Loucy (cell line): ENCODE measurements at regions not wholly inside any gene's neighbourhood (a gene's known extent, or its start where the extent isn't known, plus 50 kb on each side); places are given as distances from the start of the nearest gene placed in this dataset.

Experiments
- CTCF ChIP-seq: fragments of 200-600 bp; sonication (generic); conservative IDR thresholded peaks from 2 replicates; pipeline ENCODE4 v1.5.1; 2014; ENCODE audit warnings: mild to moderate bottlenecking, antibody characterized with exemption, low read length
- EZH2phosphoT487 ChIP-seq: fragments of 200-600 bp; IDR thresholded peaks from 2 replicates; pipeline ENCODE4 v1.6.1; 2018; ENCODE audit warnings: antibody characterized with exemption, mild to moderate bottlenecking, moderate library complexity, borderline replicate concordance

DNA sequence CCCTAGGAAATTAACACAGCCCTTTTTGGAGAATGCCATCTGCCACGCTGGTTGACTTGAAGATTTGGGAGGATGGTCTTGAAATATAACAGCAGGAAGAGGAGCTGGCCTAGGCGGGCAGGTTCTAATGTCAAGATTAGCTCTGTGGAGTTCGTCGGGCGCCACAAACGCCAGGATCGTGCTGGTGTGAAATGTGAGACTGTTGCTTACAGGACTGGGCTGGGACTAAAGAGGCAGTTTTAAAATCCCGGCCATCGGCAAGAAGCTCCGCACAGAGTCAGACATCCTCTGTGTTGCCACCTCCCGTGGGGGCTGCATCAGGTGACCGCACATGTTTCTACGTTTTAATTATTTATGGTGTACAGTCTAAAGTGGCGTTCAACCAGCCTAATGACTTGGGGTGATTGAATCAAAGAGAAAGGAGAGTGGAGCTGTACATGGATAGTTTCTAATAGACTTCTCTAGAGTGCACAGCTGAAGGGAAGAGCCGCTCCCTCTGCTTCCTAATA lies 99.4 kb upstream of the BCL11A start:
- no peak for TF ChIP-seq CTCF
- no peak for TF ChIP-seq EZH2phosphoT487
